ENCODE measurements at regions not wholly inside any gene's neighbourhood (a gene's known extent, or its start where the extent isn't known, plus 50 kb on each side); places are given as distances from the start of the nearest gene placed in this dataset.

GRCh38 chr9:83188277-83188676 lies 125.3 kb upstream of the RASEF start:
- no peak for TF ChIP-seq EZH2 (IDR thresholded peaks at IDR 0.05; ENCODE audit: low read depth)
- TF ChIP-seq CTCF (conservative IDR thresholded peaks at IDR 0.05): no peak

Measured in PC-9 (cell line).